Superior temporal gyrus (tissue), 1 donor: ENCODE measurements at regions not wholly inside any gene's neighbourhood (a gene's known extent, or its start where the extent isn't known, plus 50 kb on each side); places are given as distances from the start of the nearest gene placed in this dataset.

Experiments used
- DNase-seq: peaks from one replicate; pipeline ENCODE4 v3.0.0-alpha.2; 2016; ENCODE audit errors: extremely low spot score

DNA sequence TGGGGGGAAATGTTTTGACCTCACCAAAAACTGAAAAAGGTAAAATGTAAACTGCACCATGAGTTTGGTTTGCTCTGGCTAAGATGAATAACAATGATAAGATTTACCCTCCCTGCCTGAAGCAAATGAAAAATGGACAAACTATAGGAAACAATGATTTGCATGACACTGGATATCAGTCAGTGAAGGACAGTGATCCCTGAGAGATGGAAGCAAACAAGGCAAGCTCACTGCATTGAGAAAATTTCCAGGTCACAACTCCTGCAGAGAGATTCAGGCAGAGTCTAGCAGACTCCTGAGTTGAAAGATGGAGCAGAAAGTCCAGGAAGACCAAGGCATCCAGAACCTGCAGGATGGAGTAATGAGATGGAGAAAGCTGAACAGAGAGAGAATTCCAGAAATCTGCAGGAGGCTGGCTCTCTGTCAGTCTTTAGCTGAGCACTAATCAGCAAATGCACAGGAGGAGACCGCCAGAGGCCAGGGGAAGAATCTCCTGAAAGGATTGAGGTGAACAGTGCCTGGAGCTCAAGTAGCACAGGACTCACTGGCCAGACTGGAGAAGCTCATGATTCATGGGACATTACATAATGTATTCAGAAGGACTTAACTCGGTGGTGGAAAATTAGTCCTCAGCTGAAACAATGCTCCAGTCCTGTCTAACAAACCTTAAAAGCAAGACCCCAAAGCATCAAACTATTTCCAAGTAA is 51.2 kb upstream of the PALS2 start:
- no peak for DNase-seq
